Mammary epithelial cell (primary cell): ENCODE measurements at regions not wholly inside any gene's neighbourhood (a gene's known extent, or its start where the extent isn't known, plus 50 kb on each side); places are given as distances from the start of the nearest gene placed in this dataset.

ENCODE experiments used
- CTCF ChIP-seq, 2 donors: IDR thresholded peaks in 1 of 2; conservative IDR thresholded peaks in 1 of 2; 2 replicates each; pipeline ENCODE4 v1.5.1; 2011 to 2012; ENCODE audit warnings: inconsistent platforms in 2 of 2, low read length in 2 of 2, mild to moderate bottlenecking in 2 of 2, control low read depth in 1 of 2, low read depth in 1 of 2; ENCODE audit not compliant: insufficient read depth in 1 of 2; ENCODE audit errors: extremely low read depth in 1 of 2
- EZH2 ChIP-seq: IDR thresholded peaks from 2 replicates; pipeline ENCODE4 v1.6.1; 2012; ENCODE audit warnings: low read length, inconsistent platforms, borderline replicate concordance

GRCh38 chr9:10910779-10911178, 298.0 kb upstream of the PTPRD start:
- TF ChIP-seq CTCF (conservative IDR thresholded peaks at IDR 0.05 in 1 of 2, IDR thresholded peaks at IDR 0.05 in 1 of 2; ENCODE audit: extremely low read depth in 1 of 2, insufficient read depth in 1 of 2, low read depth in 1 of 2, low read length in 2 of 2) (no peak), EZH2 (no peak)
